ENCODE measurements at regions not wholly inside any gene's neighbourhood (a gene's known extent, or its start where the extent isn't known, plus 50 kb on each side); places are given as distances from the start of the nearest gene placed in this dataset.

GRCh38 chr5:26569929-26570258 lies 468.5 kb downstream of the CDH9 start:
- no peak for TF ChIP-seq CTCF (IDR thresholded peaks at IDR 0.05)
- no peak for TF ChIP-seq POLR2AphosphoS5 (IDR thresholded peaks at IDR 0.05)
- no peak for TF ChIP-seq EP300 (IDR thresholded peaks at IDR 0.05)

Measured in sigmoid colon (tissue), 4 donors.